Right forelimb (tissue), 1 donor: ENCODE measurements at regions not wholly inside any gene's neighbourhood (a gene's known extent, or its start where the extent isn't known, plus 50 kb on each side); places are given as distances from the start of the nearest gene placed in this dataset.
"Not testable (repeated sequence)": the region's sequence is repeated elsewhere in the genome, so short reads cannot be mapped to it uniquely, and the experiment has no call there.

Experiments used
- DNase-seq: peaks from one replicate; pipeline ENCODE4 v3.0.0-alpha.2; 2018

DNA sequence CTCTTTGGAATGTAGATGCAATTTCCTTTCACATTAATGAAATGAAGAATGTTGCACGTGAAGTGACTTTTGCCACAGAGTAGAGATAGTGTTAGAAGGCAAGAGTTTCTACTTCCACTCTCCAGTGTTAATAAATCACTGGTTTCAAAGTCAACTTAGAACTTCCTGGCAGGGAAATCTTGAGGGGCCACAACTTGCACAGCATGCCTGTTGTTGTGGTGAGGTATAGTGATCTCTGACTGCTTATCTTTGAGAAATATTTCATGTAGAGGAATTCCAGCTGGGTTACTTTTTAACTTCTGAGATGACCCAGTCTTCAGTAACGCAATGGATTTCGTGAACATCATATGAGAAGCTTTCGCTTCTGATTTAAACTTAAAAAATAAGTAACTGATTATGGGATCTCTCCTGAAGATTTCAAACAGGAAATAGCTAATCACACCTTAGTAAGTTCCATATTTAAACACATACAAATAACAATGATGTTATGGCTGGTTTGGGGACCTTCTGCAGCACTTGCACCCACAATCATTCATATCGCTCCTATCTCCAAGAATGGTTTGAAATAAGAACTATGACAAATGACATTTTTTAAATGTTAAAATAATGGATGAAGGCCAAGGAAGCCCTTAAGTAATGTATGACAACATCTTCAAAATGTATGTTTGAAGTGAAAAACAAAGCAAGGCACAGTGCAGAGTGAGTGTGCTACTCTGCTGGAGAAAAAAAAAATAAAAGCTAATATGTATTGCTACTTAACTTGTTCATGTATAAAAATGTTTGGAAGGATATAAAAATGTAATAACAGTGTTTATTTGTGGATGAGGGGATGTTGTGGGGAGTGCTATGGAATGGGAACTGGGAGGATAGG lies 726.5 kb upstream of the NECTIN3 start:
- DNase-seq = no peak

- DNase-seq = no peak
Measured at GRCh38 chr3:110349295-110349694, 722.3 kb upstream of the NECTIN3 start.

DNA sequence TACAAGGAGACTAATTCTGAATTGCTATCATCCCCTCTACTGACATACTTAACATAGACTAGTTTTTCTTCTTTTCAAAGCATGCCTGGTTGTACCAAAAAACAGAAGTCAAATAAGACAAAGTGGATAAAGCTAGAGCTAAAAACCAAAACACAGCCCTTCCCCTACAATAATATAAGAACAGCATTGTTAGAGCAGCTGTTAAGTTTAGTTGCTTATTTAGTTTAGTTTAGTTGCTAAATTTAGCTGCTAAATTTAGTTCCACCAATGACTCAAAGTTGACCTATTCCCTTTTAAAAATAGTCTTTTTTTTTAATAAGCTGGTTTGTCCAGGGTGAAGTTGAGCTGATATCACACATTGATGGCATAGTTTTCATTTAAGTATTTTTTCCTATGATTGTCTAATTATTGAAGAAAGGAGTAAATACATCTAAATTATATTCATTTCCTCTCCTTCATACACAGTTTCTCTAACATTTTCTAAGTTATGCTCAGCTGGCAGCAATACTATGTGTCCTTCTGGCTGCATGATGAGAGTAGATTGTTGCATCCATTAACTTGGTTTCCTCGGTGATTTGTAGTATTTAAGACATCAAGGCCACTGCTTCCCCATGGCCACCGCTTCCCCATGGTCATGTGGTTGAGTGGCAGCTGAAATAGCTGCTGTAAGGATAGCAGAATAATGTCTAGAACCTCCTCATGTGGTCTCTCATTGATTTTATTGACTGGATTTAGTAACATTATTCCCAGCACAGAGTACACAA lies 718.6 kb upstream of the NECTIN3 start:
- no peak for DNase-seq

DNA sequence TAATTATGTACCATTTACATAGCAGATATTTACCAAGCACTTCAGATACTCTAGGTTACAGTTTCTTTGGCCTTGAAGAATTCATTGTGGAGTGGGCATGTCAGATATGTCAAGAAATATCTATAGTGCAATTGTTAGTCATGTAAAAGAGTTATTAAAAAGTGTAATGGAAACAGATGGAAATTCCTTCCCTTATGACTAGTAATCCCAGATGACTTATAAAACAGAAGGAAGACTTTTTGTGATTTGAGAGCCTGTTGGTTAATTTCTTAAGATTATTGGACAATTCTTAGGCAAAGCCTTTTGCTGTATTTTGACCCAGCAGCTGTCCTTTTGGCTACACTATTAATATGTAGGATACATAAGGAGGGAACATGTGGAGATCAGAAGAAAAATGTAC lies 708.9 kb upstream of the NECTIN3 start:
- no peak for DNase-seq

GRCh38 chr3:110367289-110367688 lies 704.3 kb upstream of the NECTIN3 start:
- not testable (repeated sequence) for DNase-seq

GRCh38 chr3:110375751-110376518 lies 695.7 kb upstream of the NECTIN3 start:
- DNase-seq = no peak

DNA sequence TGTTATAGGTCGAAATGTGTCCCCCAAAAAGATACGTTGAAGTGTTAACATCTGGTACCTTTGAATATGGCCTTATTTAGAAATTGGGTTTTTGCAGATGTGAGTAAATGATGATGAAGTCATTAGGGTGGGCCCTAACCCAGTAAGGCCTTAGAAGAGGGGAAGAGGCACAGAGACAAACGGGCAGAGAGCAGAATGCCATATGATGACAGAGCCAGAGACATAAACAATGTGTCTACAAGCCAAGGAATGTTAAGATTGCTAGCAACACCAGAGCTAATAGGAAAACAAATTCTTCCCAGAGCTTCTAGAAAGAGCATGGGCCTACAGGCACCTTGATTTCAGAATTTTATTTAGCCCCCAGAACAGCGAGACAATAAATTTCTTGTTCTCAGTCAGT lies 693.1 kb upstream of the NECTIN3 start:
- DNase-seq = no peak

- DNase-seq = no peak
Measured at GRCh38 chr3:110381992-110382391, 689.6 kb upstream of the NECTIN3 start.

- no peak for DNase-seq
Measured at GRCh38 chr3:110383356-110383755, 688.3 kb upstream of the NECTIN3 start.

DNA sequence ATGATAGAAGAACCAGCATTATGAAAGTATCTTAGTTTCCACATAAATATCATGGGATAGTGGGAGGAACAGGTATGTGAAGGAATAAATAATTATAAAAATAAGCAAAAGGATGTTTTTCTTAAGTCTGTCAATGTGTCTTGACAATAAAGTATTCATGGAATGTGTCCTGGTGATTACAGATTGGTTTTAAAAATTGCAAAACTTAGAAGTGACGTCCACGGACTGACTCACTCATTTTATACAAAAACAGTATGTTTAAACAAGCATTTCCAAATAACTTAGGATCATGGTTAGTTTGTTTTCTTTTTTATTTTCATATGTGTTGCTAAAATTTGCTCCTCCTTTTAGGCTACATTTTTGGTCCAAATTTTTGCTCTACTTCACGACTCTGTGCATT lies 687.0 kb upstream of the NECTIN3 start:
- no peak for DNase-seq

DNA sequence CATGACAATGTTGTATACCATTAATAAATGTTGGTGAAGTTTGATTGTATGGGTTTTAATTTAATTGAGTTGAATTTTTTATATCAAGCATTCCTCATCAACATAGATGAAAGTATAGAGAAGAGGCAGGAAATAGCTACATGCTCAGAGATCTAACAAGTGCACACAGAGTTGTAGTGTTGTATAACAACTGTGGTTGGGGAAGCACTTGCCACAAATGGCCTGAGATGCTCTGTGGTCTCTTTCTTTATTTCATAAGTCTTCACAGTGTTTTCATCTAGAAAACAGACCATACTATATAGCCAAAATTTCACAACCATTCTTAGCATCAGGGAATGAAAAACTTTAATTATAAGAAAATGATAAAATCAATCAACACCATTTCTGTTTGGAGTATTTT lies 682.6 kb upstream of the NECTIN3 start:
- no peak for DNase-seq

DNA sequence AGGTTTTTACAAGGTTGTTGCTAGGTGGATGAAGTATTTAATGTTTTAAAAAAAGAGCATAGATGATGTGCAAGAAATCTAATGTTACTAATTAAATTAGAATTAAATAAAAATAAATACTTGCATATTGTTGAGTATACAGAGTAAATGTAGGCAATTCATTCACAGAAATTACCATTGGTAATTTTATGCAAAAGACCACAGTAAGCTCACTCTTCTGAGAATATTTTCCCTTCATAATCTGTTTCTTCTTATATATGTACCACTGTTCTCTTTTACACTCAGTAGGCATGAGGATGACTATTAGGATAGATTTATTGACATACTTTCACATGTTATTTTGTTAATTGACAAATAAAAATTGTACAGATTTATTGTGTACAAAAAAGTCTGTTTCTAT lies 681.2 kb upstream of the NECTIN3 start:
- no peak for DNase-seq

GRCh38 chr3:110391042-110391441 lies 680.6 kb upstream of the NECTIN3 start:
- no peak for DNase-seq

DNA sequence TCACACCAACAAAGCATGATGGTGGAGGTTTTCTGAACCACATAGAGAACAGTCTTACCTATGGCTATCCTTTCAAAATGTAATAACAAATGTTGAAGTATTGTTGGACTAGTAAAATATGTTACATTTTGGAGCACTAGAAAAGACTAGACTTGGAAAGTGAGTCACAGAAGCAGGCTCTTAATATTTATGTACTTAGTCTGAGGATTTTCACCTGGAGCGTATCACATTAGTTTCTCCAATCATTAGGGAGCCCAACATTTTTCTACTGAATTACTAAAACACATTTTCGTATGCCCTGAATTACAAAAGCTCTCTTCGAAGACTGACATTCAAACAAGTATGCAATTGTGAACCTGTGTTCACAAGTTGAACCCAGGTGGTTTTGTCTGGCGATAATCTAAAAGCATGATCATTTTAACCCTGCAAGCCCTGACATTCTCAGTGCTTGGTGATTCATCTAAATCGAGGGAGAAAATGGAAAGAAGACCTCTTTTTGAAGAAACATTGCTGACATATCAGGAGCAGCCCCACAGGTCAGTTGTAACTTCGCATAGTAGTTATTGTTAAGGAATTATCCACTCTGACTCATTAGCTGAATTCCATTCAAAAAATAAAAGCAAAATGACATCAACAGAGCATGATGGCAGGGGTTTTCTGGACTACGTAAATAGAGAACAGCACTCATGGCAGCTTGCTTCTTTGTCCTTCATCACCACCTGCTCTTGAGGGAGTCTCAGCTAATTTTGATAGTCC lies 679.8 kb upstream of the NECTIN3 start:
- no peak for DNase-seq

GRCh38 chr3:110393941-110394340 lies 677.7 kb upstream of the NECTIN3 start:
- DNase-seq = no peak

- no peak for DNase-seq
Measured at GRCh38 chr3:110397115-110397514, 674.5 kb upstream of the NECTIN3 start.

DNA sequence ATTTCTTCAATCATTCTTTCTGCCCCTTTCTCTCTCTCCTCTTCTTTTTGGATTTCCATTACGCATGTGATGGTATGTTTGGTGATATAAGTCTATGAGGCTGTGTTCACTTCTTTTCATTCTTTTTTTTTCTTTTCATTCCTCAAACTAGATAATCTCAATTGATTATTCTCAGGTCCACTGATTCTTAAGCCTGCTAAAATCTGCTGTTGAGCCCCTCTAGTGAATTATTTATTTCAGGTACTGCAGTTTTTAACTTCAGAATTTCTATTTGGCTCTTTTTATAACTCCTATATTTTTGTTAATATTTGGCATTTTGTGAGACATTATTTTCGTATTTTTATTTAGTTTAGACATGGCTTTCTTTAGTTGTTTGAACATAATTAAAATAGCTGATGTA lies 671.3 kb upstream of the NECTIN3 start:
- DNase-seq = no peak

GRCh38 chr3:110405830-110406585 lies 665.6 kb upstream of the NECTIN3 start:
- no peak for DNase-seq

GRCh38 chr3:110413266-110413665 lies 658.4 kb upstream of the NECTIN3 start:
- DNase-seq = no peak

DNA sequence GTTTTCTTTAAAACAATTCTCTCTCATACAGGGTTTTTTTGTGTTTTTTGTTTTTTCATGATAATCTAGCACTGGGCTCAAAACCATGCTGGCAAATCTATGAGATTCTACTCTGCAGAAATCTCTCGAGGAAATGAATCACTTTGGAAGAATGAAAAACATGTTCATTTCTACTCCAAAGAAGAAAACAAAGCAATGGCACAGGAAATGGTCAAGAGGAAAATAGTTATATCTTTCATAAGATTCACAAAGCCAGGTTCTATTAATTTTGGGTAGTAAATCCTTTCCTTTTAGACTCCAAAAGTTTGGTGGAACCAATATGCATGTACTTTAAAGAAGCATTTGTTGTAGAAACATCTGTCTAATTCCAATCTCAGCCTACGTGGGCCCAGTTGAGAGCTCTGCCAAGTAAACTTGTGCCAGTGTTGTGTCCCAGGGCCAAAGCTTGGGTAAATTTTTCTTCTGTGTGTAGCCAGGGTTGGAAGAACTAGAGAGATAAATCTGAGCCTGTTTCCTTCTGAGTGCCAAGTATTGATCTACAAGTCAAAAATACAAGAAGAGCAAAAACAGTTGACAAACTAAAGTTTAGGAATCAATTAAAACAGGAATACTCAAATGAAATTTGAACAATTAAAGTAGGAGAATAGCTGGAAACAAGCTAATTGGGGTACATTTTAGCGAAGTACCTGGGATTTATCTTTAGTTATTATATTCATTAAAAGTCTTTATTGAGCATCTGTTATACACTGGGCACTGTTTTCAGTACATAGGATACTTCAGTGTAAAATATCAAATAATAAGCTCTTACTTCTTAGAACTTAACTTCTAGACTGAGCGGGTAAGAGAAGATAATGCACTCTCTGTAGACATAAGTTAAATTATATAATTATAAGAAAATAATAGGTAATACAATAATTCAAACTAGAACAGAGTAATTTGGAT lies 657.5 kb upstream of the NECTIN3 start:
- DNase-seq = no peak

DNA sequence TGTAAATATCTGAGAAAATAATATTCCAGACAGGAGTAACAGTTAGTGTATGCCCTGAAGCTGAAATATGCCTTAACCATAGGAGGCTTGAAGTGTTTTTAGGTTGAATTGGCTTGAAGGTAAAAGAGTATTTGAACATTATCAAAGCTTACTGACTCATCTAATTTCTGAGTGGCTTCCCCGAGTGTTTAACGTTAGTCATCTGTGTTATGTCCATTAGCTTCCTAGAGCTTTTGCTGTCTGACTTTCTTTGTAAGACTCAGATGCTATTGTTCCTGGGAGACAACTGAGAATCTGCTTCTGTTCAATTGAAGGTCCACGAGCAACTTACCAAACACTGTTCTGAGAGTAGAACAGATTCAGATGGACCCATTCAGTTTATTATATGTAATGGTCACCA lies 656.8 kb upstream of the NECTIN3 start:
- DNase-seq = no peak
